Activated naive CD4-positive, alpha-beta T cell (primary cell): ENCODE measurements at regions not wholly inside any gene's neighbourhood (a gene's known extent, or its start where the extent isn't known, plus 50 kb on each side); places are given as distances from the start of the nearest gene placed in this dataset.
"Not testable (repeated sequence)": the region's sequence is repeated elsewhere in the genome, so short reads cannot be mapped to it uniquely, and the experiment has no call there.

Experiments
- DNase-seq, 4 experiments: peaks; one replicate each; lab custom pipeline; 2025; lab: John Stamatoyannopoulos, UW

DNA sequence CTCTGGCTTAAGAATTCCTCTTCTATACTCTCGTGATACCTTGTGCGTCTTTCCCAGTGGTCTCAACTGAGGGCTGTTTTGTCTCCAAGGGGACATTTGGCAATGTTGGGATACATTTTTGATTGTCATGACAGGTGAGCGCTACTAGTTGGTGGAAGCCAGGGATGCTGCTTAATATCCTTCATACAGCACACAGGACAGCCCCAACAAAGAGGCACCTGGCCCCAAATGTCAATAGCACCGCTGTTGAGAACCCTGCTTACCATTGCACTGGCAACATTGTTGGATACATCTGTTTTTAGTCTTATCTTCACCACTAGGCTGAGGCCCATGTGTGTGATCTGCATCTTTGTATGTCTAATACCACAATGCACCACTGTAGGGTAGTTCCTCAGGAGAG is 114.1 kb downstream of the C9orf152 start:
- DNase-seq = no peak

DNA sequence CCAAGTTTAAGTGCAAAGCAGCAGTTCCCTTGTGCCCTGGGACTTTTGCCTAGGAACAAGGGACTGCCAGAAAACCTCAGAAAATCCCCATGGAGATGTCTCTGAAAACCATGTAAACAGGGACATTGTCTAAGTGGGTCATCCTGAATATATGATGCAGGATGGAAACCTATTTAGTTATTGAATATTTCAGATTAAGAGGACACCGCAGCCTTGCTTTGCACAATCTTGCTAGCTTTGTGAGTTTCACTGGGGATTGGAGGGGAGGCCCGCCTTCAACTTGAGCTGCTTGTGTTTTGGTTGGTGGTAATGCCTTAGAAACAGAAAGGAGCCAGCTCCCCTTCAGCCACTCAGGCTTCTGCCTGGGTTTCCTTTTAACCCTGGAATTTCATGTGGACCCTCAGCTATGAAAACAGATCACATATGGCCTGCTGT is 112.8 kb downstream of the C9orf152 start:
- DNase-seq = no peak

DNA sequence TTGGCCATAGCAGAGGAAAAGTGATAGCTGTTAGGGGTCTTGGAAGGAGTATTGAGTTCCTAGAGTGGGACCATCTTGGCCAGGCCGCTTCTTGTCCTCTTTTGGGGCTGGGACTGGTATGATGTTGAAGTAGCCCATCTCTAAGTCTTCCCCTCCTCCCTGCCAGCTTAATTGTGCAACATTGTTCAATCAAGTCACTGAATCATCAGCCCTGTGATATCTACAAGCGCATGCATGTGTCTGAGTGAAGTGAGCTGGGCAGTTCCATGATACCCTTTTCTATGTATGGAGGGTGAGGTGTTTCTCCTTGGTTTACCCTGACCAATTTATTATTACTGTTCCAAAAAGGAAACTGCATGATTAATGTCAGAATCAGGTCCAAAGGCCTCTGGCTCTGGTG is 112.2 kb downstream of the C9orf152 start:
- no peak for DNase-seq

DNA sequence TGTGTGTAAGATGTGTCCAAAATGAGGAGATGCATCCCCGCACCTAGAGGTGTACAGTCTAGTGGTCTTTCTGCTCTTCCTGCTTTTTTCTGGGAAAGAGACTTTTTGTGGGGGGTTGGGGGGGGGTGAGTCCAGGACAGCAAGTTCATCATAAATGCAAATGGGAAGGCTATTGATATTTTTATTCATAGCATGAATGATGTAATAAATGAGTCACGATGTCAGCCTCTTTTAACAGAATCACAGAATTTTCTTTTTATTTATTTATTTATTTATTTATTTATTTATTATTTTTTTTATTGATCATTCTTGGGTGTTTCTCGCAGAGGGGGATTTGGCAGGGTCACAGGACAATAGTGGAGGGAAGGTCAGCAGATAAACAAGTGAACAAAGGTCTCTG is 111.3 kb downstream of the C9orf152 start:
- not testable (repeated sequence) for DNase-seq

DNA sequence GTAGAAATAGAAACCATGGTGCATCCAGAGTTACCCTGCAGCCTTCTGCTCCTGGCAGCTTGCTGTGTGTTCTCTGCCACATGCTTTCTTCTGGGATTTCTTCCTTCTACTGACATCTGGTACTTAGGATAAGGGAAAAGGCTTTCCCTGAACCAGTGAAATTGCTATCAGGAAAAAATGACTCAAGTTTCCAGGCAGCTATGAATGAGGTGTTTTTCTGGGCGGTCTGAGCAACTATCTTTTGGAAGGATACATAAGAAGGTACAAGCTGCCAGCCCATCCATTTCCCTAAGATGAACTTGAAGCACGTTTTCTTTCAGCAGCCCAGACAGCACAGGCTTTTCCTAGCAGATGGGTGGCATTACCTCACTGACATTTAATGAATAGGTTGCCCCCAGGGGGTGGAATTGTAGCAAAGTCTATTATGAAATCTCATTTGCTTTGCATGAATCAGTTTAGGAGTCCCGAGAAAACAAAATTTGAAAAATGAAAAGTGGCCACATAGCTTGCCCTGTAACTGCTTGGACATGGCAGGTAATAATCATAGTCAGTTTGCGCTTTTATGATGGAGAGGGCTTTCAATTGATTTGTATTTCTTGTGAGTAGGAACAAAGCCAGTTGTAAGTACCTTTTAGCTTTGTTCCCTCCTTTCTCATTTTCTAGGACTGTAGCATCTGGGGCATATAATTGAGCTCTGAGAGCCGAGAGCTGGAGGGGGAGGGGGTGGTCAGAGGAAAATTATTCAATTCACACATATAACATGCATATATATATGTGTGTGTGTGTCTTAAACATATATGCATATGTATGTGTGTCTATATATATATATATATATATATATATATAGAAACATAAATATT is 108.5 kb downstream of the C9orf152 start:
- DNase-seq = no peak

DNA sequence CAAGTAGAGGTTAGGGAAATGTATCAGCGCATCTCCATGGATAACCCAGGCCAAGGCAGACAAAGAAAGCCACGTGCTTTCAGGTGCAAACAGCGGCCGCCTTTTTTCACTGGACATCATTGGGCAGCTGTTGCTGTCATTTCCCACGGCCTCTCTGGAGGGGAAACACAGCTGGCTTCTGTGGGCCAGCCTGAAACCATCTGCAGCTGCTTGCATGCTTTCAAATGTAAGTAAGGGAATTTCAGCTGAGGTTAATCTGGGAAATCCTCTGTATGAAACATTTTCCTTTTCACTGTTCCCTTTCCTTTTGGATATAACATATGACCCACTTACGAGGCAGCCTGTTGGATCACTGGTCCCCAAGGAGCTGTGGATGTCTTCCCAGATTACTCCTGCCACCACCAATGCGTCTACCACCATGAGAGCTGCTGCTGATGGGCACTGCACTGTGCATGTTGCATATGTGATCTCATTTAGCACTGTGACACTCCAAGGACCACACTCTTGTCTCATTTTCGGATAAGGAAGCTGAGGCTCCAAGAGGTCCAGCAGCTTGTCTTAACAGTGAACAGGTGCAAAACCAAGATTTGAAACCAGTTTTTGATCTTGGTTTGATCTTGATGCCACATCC is 106.3 kb downstream of the C9orf152 start:
- DNase-seq = no peak

DNA sequence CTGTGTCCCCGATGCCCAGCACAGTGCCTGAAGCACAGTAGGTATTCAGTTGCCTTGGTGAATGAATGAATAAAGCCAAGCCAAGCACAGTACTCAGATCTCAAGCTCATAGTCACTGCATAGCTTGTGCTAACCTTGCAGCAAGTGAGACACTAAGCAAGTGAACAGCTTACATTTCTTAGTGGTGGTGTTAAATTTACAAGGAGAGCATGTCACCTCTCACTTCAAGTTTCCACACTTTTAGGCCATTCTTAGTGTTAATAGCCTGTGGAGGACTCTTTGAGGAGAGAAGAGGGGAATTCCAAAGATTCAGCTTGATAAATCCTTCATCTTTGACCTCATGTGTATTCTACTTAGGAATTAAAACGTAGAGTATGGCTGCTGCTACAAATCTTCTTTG is 104.7 kb downstream of the C9orf152 start:
- no peak for DNase-seq

DNA sequence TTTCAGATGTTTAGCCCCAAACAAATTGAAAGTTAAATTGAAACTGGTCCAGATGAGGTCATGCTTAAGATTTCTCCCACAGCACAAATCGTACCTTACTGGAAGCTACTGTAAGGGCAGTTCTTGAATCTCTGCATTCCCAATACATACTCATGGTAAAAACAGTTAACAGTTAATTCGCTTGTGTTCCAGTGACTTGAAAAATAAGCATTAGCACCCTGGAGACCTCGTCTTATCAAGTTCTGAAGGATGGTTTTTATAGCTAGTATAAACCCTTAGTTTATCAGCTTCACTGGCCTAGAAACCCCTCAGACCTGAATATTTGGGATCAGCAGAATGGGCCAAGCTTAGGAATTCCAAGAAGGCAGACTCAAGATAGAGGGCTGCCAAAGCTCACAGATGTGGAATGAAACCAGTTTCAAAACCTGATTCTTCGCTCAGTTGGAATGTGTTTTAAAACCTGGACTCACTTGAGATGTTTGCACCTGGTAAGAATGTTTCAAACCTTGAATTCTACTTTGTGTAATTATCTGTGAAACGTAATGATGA is 103.6 kb downstream of the C9orf152 start:
- no peak for DNase-seq

DNA sequence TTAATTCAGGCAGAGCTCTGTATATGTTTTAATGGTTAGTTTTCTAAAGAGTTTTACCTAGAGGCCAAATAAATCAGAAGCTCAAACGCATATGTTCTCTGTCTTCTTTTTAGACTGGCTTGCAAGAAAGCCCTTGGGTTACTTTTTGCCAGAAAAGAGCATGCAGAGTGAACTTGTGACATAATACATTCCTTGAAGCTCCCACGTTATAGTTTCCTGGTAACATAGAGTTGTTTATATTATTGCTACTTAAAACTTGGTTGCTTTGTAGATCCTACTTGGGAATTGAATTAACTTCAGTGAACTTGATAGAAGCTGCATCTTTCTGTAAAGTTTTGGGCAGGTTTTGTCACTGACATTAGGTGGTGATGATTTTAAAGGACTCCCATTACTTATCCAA is 102.9 kb downstream of the C9orf152 start:
- no peak for DNase-seq

DNA sequence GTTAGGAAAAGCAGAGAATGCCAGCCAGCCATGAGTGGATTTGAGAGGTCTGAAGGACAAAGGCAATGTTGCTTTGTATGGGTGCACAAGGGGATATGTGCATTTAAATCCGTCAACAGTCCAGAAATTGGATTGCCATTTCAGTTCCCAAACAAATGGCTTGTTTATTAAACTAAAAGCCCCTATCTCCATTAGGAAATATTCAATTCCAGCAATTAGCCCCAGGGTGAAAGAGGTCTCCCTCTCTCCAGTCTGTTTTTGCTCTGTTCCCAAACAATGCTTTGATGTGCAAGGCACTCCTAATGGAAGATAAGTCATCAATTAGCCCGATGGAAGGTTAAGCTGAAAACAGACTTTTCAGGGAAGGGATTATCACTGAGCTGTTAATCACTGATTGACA is 101.3 kb downstream of the C9orf152 start:
- DNase-seq = no peak

DNA sequence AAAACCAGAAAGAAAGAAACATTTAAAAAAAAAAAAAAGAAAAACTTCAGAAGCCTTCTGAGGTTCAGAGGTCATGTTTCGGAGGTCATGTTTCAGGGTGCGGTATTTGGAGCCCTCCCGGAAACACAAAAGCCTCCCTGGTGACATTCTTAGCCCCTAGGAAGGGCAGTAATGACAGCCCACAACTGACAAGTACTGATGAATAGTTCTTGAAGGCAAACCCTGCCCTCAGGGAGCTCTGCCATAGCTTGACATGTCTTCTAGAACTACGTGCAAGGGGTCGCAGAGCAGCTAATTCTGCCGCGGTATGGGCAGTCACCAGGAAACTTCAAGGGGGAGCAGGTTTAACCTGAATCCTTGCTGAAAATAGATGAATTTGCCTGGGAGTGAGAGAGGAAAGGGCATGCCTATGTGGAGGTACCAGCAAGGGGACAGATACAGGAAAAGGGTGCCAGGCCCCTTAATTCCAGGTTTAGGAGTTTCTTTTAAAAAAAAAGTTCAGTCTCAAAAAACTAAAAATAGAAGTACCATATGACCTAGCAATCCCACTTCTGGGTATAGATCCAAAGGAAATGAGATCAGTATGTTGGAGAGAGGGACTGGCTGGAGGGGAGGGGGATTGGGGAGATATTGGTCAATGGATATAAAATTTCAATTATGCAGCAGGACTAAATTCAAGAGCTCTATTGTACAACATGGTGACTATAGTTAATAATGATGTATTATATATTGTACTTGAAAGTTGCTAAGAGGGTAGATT is 98.4 kb downstream of the C9orf152 start:
- no peak for DNase-seq

DNA sequence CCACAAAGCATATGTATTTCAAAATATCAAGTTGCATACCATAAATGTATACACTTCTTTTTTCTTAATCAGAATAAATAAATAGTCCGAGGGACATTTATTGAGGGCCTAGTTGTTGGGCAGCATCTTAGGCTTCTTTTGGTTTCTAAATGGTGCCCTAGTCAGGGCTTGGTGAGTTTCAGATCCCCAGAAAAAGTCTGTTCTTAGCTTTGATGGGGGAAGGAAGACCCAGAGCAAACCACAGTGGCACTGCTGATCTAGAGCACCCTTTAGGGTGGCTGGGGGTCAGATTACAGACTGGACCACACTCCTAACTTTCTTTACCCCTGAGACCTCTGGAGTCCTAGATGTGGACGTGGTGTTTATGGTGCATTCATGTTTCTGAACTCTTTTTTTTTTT is 97.8 kb downstream of the C9orf152 start:
- DNase-seq = no peak

DNA sequence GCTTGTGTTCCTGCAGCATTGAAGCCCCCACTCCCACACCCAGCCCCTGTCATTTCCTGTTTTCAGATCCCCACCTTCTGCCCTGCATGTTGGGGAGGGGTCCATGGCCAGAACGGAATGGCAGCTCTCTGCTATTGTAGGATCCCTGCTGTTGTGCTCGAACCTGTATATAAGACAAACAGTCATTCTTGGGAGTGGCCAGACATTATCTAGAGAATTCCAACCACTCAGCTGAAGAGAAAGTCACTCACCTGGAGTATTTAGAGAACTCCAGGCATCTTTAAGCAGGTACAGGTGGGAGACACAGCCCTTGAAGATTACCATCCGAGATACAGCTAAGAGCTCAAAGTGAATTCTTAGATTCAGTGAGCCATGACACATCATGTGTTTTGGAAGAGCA is 96.1 kb downstream of the C9orf152 start:
- no peak for DNase-seq

DNA sequence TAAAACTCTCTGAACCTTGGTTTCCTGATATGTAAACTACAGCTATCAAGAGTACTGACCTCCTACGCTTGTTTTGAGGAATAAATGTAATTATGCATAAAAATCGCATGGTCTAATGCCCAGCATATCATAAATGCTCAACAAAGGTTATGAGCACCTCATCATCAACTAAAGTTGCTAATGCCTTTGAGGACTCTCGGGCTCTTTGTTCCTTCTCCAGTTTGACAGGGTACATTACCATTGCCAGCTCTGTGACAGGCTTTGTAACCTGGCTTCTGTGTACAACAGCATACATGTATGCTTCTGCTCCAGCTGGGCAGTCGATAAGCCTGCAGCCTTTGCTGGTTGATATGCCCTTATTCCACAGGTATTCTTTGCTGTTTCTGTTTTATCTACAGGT is 95.2 kb downstream of the C9orf152 start:
- DNase-seq = no peak

DNA sequence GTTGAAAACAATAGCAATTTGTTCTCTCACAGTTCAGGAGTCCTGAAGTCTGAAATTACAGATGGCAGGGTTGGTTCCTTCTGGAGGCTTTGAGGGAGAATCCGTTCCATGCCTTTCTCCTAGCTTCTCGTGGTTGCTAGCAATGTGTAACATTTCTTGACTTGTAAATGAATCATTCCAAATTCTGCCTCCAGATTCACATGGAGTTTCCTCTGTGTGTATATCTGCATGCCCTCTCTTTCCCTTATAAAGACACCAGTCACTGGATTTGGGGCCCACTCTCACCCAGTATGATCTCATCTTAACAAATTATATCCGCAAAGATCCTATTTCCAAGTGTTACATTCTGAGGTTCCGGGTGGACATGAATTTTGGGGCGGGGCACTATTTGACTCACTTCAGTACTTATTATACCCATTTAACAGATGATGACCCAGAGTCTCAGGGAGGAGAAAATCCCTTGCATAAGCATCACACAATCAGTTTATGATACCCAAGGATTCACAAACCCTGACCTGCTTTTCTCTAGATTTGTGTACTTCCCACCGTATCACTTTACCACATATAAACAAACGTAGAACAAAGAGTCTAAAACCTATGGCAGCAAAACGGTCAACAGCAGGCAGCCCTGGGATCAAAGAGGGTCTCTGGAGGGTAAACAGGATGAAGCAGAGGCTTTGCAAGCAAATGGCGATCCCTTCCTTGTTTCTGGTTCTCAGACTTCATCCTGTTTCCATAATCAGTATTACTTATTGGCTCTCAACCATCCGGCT is 93.7 kb downstream of the C9orf152 start:
- no peak for DNase-seq

DNA sequence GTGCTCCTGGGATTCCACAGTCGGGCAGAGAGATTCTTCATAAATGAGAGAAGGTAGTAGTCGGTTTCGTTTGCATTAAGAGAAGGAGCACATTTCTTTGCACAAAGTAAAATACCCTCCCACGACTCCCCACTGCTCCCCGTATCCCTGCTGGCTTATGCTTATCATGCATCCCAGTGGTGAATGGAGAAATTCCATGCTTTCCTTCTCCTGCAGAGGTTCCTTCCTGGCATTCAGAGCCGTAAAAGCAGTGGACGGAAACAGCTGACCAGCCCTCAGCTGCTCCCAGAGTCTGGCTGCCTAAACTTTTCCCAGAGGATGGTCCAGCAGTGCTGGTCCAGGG is 93.1 kb downstream of the C9orf152 start:
- no peak for DNase-seq

DNA sequence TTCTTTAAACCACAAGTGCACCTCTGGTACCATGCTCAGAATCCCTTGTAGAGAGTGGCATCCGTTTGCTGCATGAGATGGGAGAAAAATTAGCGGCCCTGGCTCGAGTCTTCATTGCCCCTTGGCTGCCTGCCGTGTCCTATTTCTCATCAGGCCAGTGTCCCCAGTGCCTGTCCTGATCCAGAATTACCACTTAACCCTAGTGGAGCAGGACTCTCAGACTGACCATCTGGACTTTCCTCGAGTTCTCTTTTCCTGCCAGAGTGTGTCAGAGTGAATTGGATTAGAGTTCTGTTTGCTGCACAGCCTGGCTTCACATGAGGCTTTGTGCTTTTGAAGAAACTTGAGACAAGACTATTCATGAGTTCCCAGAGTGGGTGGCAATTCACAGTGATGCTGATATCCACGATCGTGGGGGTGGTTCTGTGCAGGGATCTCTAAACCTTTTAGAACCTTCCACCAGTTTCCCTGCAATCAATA is 92.6 kb downstream of the C9orf152 start:
- DNase-seq = no peak

DNA sequence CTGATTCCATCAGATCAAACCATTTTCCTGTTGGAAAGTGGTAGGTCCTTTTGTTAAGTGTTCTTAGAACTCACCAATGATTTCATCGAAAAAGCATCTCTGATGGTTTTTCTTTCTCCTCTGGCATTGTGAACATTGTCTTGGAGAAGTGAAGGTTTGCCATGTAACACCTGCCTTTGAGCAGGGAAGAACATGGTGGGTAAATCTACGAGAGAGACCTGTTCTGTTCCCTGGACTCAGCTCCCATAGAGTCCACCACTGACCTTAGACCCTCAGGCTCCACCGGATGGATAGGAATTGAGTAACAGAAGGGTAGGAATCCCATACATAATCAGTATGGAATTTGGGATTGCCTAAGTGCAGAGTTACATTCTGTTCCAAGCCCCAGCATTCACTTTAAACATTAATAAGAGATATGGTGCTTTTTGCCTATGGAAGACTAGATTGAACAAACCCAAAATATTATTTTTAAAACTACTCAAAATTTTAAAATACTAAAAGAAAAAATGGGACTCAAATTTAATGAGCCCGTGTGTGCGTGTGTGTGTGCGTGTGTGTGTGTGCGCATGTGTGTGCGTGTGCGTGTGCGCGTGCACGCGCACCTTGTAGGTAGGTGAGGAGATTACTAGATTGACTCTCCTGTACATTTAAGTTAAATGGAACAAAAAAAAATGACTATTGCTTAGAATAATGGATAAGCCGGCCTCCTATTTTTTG is 92.0 kb downstream of the C9orf152 start:
- no peak for DNase-seq

DNA sequence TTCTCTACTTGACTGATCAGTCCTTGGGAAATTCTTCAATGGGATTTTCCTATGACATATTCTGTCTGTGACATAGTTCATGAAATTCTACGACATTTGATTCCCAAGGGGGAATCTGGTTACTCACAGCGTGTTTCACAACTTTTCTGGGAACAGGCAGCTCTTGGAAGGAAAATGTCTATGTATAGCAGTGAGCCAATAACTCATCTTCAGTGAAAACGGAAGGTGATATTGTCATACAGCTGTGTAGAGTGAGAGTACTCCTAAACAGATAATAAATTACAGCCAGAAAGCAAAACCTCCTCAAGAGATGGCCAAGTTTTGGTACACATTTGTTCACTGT is 91.4 kb downstream of the C9orf152 start:
- DNase-seq = no peak

DNA sequence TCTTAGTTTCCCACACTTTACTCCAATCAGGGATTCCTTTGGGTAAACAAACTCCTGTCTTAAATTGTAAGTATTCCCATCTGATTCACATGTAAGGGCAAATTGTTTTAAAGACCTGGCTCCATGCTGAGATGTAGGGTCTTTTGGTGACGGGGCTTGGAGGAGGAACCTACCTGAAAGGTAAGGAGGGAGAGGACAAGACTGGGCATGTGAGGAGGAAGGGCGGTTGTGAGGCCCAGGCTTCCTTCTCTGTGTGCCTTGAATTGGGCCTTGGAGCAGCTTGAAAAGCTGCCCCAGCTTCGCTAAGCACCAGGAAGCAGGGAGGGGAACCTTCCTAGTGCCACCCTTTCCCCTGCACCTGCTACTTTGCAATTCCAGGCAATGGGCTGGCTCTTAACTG is 86.8 kb downstream of the C9orf152 start:
- no peak for DNase-seq
